HepG2 (cell line): ENCODE measurements at regions not wholly inside any gene's neighbourhood (a gene's known extent, or its start where the extent isn't known, plus 50 kb on each side); places are given as distances from the start of the nearest gene placed in this dataset.

Source experiments
- PHF20 ChIP-seq: sonication (generic); formaldehyde crosslinking; IDR thresholded peaks from 2 replicates; pipeline ENCODE4 v1.5.0; 2020; ENCODE audit warnings: mild to moderate bottlenecking, missing genetic modification reagents
- SMC3 ChIP-seq: IDR thresholded peaks from 2 replicates; pipeline ENCODE4 v1.6.1; 2011; ENCODE audit warnings: low read length, improper control_type of control experiment
- TF ChIP-seq, protein P1 (sequence below): sonication (generic); formaldehyde crosslinking; conservative IDR thresholded peaks from 2 replicates; pipeline ENCODE4 v1.8.0; 2022; ENCODE audit warnings: missing genetic modification reagents
- TF ChIP-seq, protein P2 (sequence below): sonication (generic); formaldehyde crosslinking; IDR thresholded peaks from 2 replicates; pipeline ENCODE4 v1.4.0; 2020; ENCODE audit warnings: missing genetic modification reagents

DNA sequence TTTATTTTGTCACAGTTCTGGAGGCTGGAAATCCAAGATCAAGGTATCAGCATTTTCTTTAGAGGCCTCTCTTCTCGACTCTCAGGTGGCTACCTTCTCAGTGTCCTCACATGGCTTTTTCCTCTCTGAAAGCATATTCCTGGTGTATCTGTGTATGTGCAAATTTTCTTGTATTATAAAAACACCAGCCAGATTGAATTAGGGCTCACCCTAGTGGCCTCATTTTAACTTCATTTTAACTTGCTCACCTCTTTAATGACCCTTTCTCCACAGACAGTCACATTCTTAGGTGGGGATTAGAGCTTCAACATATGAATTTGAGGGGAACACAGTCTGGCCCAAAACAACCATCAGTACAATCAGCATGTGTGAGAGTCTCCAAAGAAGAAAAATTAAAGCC is 542.4 kb upstream of the FAM241A start:
- TF ChIP-seq, protein P1, sequence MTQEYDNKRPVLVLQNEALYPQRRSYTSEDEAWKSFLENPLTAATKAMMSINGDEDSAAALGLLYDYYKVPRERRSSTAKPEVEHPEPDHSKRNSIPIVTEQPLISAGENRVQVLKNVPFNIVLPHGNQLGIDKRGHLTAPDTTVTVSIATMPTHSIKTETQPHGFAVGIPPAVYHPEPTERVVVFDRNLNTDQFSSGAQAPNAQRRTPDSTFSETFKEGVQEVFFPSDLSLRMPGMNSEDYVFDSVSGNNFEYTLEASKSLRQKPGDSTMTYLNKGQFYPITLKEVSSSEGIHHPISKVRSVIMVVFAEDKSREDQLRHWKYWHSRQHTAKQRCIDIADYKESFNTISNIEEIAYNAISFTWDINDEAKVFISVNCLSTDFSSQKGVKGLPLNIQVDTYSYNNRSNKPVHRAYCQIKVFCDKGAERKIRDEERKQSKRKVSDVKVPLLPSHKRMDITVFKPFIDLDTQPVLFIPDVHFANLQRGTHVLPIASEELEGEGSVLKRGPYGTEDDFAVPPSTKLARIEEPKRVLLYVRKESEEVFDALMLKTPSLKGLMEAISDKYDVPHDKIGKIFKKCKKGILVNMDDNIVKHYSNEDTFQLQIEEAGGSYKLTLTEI (CRISPR knock-in tag): no peak
- TF ChIP-seq PHF20 (CRISPR knock-in tag) (no peak), SMC3 (no peak)
- TF ChIP-seq, protein P2, sequence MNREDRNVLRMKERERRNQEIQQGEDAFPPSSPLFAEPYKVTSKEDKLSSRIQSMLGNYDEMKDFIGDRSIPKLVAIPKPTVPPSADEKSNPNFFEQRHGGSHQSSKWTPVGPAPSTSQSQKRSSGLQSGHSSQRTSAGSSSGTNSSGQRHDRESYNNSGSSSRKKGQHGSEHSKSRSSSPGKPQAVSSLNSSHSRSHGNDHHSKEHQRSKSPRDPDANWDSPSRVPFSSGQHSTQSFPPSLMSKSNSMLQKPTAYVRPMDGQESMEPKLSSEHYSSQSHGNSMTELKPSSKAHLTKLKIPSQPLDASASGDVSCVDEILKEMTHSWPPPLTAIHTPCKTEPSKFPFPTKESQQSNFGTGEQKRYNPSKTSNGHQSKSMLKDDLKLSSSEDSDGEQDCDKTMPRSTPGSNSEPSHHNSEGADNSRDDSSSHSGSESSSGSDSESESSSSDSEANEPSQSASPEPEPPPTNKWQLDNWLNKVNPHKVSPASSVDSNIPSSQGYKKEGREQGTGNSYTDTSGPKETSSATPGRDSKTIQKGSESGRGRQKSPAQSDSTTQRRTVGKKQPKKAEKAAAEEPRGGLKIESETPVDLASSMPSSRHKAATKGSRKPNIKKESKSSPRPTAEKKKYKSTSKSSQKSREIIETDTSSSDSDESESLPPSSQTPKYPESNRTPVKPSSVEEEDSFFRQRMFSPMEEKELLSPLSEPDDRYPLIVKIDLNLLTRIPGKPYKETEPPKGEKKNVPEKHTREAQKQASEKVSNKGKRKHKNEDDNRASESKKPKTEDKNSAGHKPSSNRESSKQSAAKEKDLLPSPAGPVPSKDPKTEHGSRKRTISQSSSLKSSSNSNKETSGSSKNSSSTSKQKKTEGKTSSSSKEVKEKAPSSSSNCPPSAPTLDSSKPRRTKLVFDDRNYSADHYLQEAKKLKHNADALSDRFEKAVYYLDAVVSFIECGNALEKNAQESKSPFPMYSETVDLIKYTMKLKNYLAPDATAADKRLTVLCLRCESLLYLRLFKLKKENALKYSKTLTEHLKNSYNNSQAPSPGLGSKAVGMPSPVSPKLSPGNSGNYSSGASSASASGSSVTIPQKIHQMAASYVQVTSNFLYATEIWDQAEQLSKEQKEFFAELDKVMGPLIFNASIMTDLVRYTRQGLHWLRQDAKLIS (CRISPR knock-in tag): no peak
